SK-N-MC (cell line): ENCODE measurements at regions not wholly inside any gene's neighbourhood (a gene's known extent, or its start where the extent isn't known, plus 50 kb on each side); places are given as distances from the start of the nearest gene placed in this dataset.

Source experiments
- EZH2 ChIP-seq: fragments of 200-600 bp; sonication (generic); IDR thresholded peaks from one replicate; pipeline ENCODE4 v1.6.1; 2017; ENCODE audit warnings: antibody characterized with exemption
- POLR2AphosphoS5 ChIP-seq: IDR thresholded peaks from 2 replicates; pipeline ENCODE4 v1.6.1; 2012; ENCODE audit warnings: mild to moderate bottlenecking, low read depth, low read length, borderline replicate concordance

GRCh38 chr10:22766693-22767092 lies 52.3 kb upstream of the PIP4K2A start:
- TF ChIP-seq POLR2AphosphoS5 (no peak), EZH2 (no peak)
